ENCODE measurements at regions not wholly inside any gene's neighbourhood (a gene's known extent, or its start where the extent isn't known, plus 50 kb on each side); places are given as distances from the start of the nearest gene placed in this dataset.

GRCh38 chr4:149870008-149870407, 54.4 kb upstream of the IQCM start:
- H3K9me3 ChIP-seq, result no peaks in the 10 kb centered on the region
- H3K4me1 ChIP-seq, result no peaks in the 10 kb centered on the region
- 73% methylated on average over 2 of the region's 2 CpGs for WGBS
- no peak for DNase-seq (ENCODE audit: low spot score in 2 of 2)
- no peaks in the 10 kb centered on the region for H3K36me3 ChIP-seq
- no peak overlapping the region for H3K27ac ChIP-seq
- no peaks in the 10 kb centered on the region for H3K27me3 ChIP-seq
- H3K4me3 ChIP-seq, result no peak overlapping the region
- TF ChIP-seq POLR2AphosphoS5 (IDR thresholded peaks at IDR 0.05) (no peak), POLR2A (IDR thresholded peaks at IDR 0.05) (no peak), CTCF (IDR thresholded peaks at IDR 0.05) (no peak), EP300 (IDR thresholded peaks at IDR 0.05) (no peak)

- WGBS, result 93% methylated on average over 1 of the region's 1 CpG
- no peak for DNase-seq (ENCODE audit: low spot score in 2 of 2)
- no peak overlapping the region for H3K27ac ChIP-seq
- TF ChIP-seq POLR2AphosphoS5 (IDR thresholded peaks at IDR 0.05), result no peak
- TF ChIP-seq POLR2A (IDR thresholded peaks at IDR 0.05), result no peak
- TF ChIP-seq CTCF (IDR thresholded peaks at IDR 0.05), result no peak
- no peak for TF ChIP-seq EP300 (IDR thresholded peaks at IDR 0.05)
- H3K27me3 ChIP-seq, result no peaks in the 10 kb centered on the region
- H3K36me3 ChIP-seq, result no peaks in the 10 kb centered on the region
- peaks cover 6% of the 10 kb centered on the region for H3K4me1 ChIP-seq
- no peak overlapping the region for H3K4me3 ChIP-seq
- H3K9me3 ChIP-seq, result no peaks in the 10 kb centered on the region
Measured at GRCh38 chr4:149881744-149882143, 66.1 kb upstream of the IQCM start.

- no peak overlapping the region for H3K4me3 ChIP-seq
- 100% methylated on average over 1 of the region's 1 CpG for WGBS
- TF ChIP-seq CTCF (IDR thresholded peaks at IDR 0.05), result no peak
- TF ChIP-seq POLR2A (IDR thresholded peaks at IDR 0.05), result no peak
- no peak for TF ChIP-seq POLR2AphosphoS5 (IDR thresholded peaks at IDR 0.05)
- no peaks in the 10 kb centered on the region for H3K9me3 ChIP-seq
- H3K36me3 ChIP-seq, result no peaks in the 10 kb centered on the region
- H3K4me1 ChIP-seq, result peaks cover 6% of the 10 kb centered on the region
- no peak overlapping the region for H3K27ac ChIP-seq
- DNase-seq (ENCODE audit: low spot score in 2 of 2), result no peak
- no peaks in the 10 kb centered on the region for H3K27me3 ChIP-seq
Measured at GRCh38 chr4:149882251-149882650, 66.6 kb upstream of the IQCM start.

- peaks cover 6% of the 10 kb centered on the region for H3K4me1 ChIP-seq
- 33% methylated on average over 6 of the region's 6 CpGs for WGBS
- H3K27ac ChIP-seq, result no peak overlapping the region
- no peak for DNase-seq (ENCODE audit: low spot score in 2 of 2)
- TF ChIP-seq CTCF (IDR thresholded peaks at IDR 0.05), result no peak
- no peak for TF ChIP-seq EP300 (IDR thresholded peaks at IDR 0.05)
- TF ChIP-seq POLR2A (IDR thresholded peaks at IDR 0.05), result no peak
- no peak for TF ChIP-seq POLR2AphosphoS5 (IDR thresholded peaks at IDR 0.05)
- no peaks in the 10 kb centered on the region for H3K27me3 ChIP-seq
- no peak overlapping the region for H3K4me3 ChIP-seq
- H3K9me3 ChIP-seq, result no peaks in the 10 kb centered on the region
- H3K36me3 ChIP-seq, result no peaks in the 10 kb centered on the region
Measured at GRCh38 chr4:149884046-149884445, 68.4 kb upstream of the IQCM start.

GRCh38 chr4:149884529-149885181, 69.0 kb upstream of the IQCM start:
- 51% methylated on average over 3 of the region's 3 CpGs for WGBS
- DNase-seq (ENCODE audit: low spot score in 2 of 2), result no peak
- Histone ChIP-seq H3K27ac (no peak overlapping the region), H3K27me3 (no peaks in the 10 kb centered on the region), H3K4me3 (no peak overlapping the region), H3K36me3 (no peaks in the 10 kb centered on the region), H3K4me1 (peaks cover 6% of the 10 kb centered on the region), H3K9me3 (no peaks in the 10 kb centered on the region)
- TF ChIP-seq POLR2AphosphoS5 (IDR thresholded peaks at IDR 0.05), result no peak
- TF ChIP-seq EP300 (IDR thresholded peaks at IDR 0.05), result no peak
- no peak for TF ChIP-seq CTCF (IDR thresholded peaks at IDR 0.05)
- TF ChIP-seq POLR2A (IDR thresholded peaks at IDR 0.05), result no peak
